HEK293 (cell line): ENCODE measurements at regions not wholly inside any gene's neighbourhood (a gene's known extent, or its start where the extent isn't known, plus 50 kb on each side); places are given as distances from the start of the nearest gene placed in this dataset.

Experiments
- CTCF ChIP-seq: fragments of 450-650 bp; formaldehyde crosslinking; IDR thresholded peaks from 2 replicates; pipeline ENCODE4 v1.5.1; 2016; ENCODE audit warnings: missing biosample characterization, missing genetic modification characterization
- ELK4 ChIP-seq: IDR thresholded peaks from 2 replicates; pipeline ENCODE4 v1.6.1; 2011; ENCODE audit warnings: mild to moderate bottlenecking, low read depth, low read length, borderline replicate concordance
- REST ChIP-seq: fragments of 450-650 bp; formaldehyde crosslinking; IDR thresholded peaks from 2 replicates; pipeline ENCODE4 v1.5.1; 2016; ENCODE audit warnings: missing biosample characterization, missing genetic modification characterization
- YY2 ChIP-seq: fragments of 450-650 bp; formaldehyde crosslinking; IDR thresholded peaks from 2 replicates; pipeline ENCODE4 v1.5.1; 2016; ENCODE audit warnings: missing biosample characterization, missing genetic modification characterization
- ZFP69B ChIP-seq: fragments of 450-650 bp; formaldehyde crosslinking; IDR thresholded peaks from 2 replicates; pipeline ENCODE4 v1.5.1; 2016; ENCODE audit warnings: missing biosample characterization, missing genetic modification characterization
- ZNF169 ChIP-seq: fragments of 450-650 bp; formaldehyde crosslinking; IDR thresholded peaks from 2 replicates; pipeline ENCODE4 v1.5.1; 2016; ENCODE audit warnings: missing biosample characterization, missing genetic modification characterization
- ZNF785 ChIP-seq: fragments of 450-650 bp; formaldehyde crosslinking; IDR thresholded peaks from 2 replicates; pipeline ENCODE4 v1.5.1; 2016; ENCODE audit warnings: missing biosample characterization, missing genetic modification characterization

- no peak for TF ChIP-seq CTCF
- no peak for TF ChIP-seq ZNF169
- no peak for TF ChIP-seq ELK4
- no peak for TF ChIP-seq ZNF785 (tag by site-specific recombination)
- no peak for TF ChIP-seq YY2 (tag by site-specific recombination)
- TF ChIP-seq ZFP69B (tag by site-specific recombination): no peak
- TF ChIP-seq REST (tag by site-specific recombination): no peak
Observed at GRCh38 chrX:129161108-129161507, 362.2 kb downstream of the SMARCA1 start.
